Endothelial cell of umbilical vein (primary cell): ENCODE measurements at regions not wholly inside any gene's neighbourhood (a gene's known extent, or its start where the extent isn't known, plus 50 kb on each side); places are given as distances from the start of the nearest gene placed in this dataset.
A peak's percentile ranks its signal among the peaks of the same experiment; 100 is the strongest.

ENCODE experiments used
- BruUV-seq: library from RNA; stranded (reverse); fragments of 400-500 nt; replicated peaks from 2 replicates; lab custom pipeline; 2021; lab: Mats Ljungman, UMichigan
- CTCF ChIA-PET: fragments of 300-600, 350-600 bp; sonication (Branson Sonifier 250); formaldehyde crosslinking; loops from one replicate; lab custom pipeline; 2021; ENCODE audit warnings: antibody characterized with exemption, inconsistent platforms; lab: Charles Lee
- POLR2A ChIA-PET: fragments of 300-600, 350-600 bp; sonication (Branson Sonifier 250); formaldehyde crosslinking; loops from one replicate; lab custom pipeline; 2021; ENCODE audit warnings: antibody characterized with exemption, inconsistent platforms; lab: Charles Lee
- DNase-seq: peaks from one replicate; pipeline ENCODE4 v3.0.0-alpha.2; 2011; ENCODE audit warnings: low read depth, low spot score
- FAIRE-seq: peaks from 2 replicates; lab custom pipeline; 2011; peaks lifted over from hg19 to GRCh38; lab: Jason Lieb, UNC
- H2AFZ ChIP-seq: 2 replicates; pipeline ENCODE4 v1.6.0; 2012; ENCODE audit warnings: low read depth, low read length, control low read depth, inconsistent platforms
- H3K27ac ChIP-seq: 2 replicates; pipeline ENCODE4 v1.5.1; 2011; ENCODE audit warnings: low read depth, mild to moderate bottlenecking, control low read depth, low read length, moderate library complexity; ENCODE audit not compliant: insufficient read depth
- H3K27me3 ChIP-seq, 2 experiments: 2 replicates each; pipeline versions ENCODE4 v1.6.0 to v1.6.1; 2011; ENCODE audit warnings: low read length in 2 of 2, mixed read lengths in 1 of 2; ENCODE audit not compliant: control insufficient read depth in 2 of 2, insufficient read depth in 2 of 2
- H3K36me3 ChIP-seq, 2 experiments: 2 replicates in 1 of 2; 3 replicates in 1 of 2; pipeline ENCODE4 v1.5.1; 2011; ENCODE audit warnings: low read length in 2 of 2, mild to moderate bottlenecking in 1 of 2, moderate library complexity in 1 of 2; ENCODE audit not compliant: control insufficient read depth in 2 of 2, insufficient read depth in 2 of 2; ENCODE audit errors: extremely low read depth in 1 of 2
- H3K4me1 ChIP-seq: 3 replicates; pipeline ENCODE4 v1.5.1; 2011; ENCODE audit warnings: mild to moderate bottlenecking, low read length; ENCODE audit not compliant: control insufficient read depth, insufficient read depth; ENCODE audit errors: extremely low read depth
- H3K4me2 ChIP-seq: 2 replicates; pipeline ENCODE4 v1.6.1; 2011; ENCODE audit warnings: low read length, control low read depth, mixed read lengths; ENCODE audit not compliant: insufficient read depth
- H3K4me3 ChIP-seq, 3 experiments: fragments of 200-600 bp in 1 of 3; sonication (generic), shearing (Covaris generic) in 1 of 3; replicated peaks in 1 of 3; 2 replicates each; pipeline ENCODE4 v1.5.1; 2011 to 2016; ENCODE audit warnings: control low read depth in 3 of 3, low read length in 3 of 3, mild to moderate bottlenecking in 2 of 3, inconsistent platforms in 1 of 3, low read depth in 1 of 3, moderate library complexity in 1 of 3; ENCODE audit not compliant: insufficient read depth in 1 of 3
- H3K79me2 ChIP-seq: 2 replicates; pipeline ENCODE4 v1.6.0; 2012; ENCODE audit warnings: low read length, inconsistent platforms; ENCODE audit not compliant: control insufficient read depth, insufficient read depth
- H3K9ac ChIP-seq: replicated peaks from 2 replicates; pipeline ENCODE3; 2011; ENCODE audit warnings: low read length, control low read depth; ENCODE audit not compliant: insufficient read depth; ENCODE audit errors: extremely low read depth
- H3K9me1 ChIP-seq: replicated peaks from 3 replicates; pipeline ENCODE4 v1.6.0; 2011; ENCODE audit warnings: mild to moderate bottlenecking, low read length; ENCODE audit not compliant: control insufficient read depth, insufficient read depth; ENCODE audit errors: extremely low read depth
- H3K9me3 ChIP-seq: replicated peaks from 2 replicates; pipeline ENCODE4 v1.5.1; 2012; ENCODE audit warnings: low read length, inconsistent platforms; ENCODE audit not compliant: control insufficient read depth, insufficient read depth
- H4K20me1 ChIP-seq: replicated peaks from 2 replicates; pipeline ENCODE3; 2011; ENCODE audit warnings: mild to moderate bottlenecking, low read length; ENCODE audit not compliant: control insufficient read depth, insufficient read depth; ENCODE audit errors: extremely low read depth
- EZH2 ChIP-seq: IDR thresholded peaks from 2 replicates; pipeline ENCODE4 v1.6.1; 2012; ENCODE audit warnings: borderline replicate concordance, low read depth, mild to moderate bottlenecking, moderate library complexity, low read length, inconsistent platforms; ENCODE audit not compliant: severe bottlenecking
- FOS ChIP-seq: IDR thresholded peaks from 2 replicates; pipeline ENCODE4 v1.6.1; 2011; ENCODE audit warnings: mild to moderate bottlenecking, low read length, moderate library complexity, borderline replicate concordance; ENCODE audit not compliant: insufficient read depth
- GATA2 ChIP-seq: IDR thresholded peaks from 2 replicates; pipeline ENCODE4 v1.7.0; 2011; ENCODE audit warnings: low read depth, mild to moderate bottlenecking, moderate library complexity, mixed read lengths, low read length; ENCODE audit not compliant: insufficient read length, insufficient read depth
- JUN ChIP-seq: IDR thresholded peaks from 2 replicates; pipeline ENCODE4 v1.6.1; 2011; ENCODE audit warnings: borderline replicate concordance, low read depth; ENCODE audit not compliant: insufficient read length, insufficient read depth
- MAX ChIP-seq: IDR thresholded peaks from 2 replicates; pipeline ENCODE4 v1.6.1; 2011; ENCODE audit not compliant: insufficient read depth, insufficient read length
- MYC ChIP-seq: IDR thresholded peaks from one replicate; pipeline ENCODE4 v1.6.1; 2011; ENCODE audit warnings: mild to moderate bottlenecking, low read depth, low read length
- POLR2A ChIP-seq: IDR thresholded peaks from 2 replicates; pipeline ENCODE4 v1.6.1; 2012; ENCODE audit warnings: low read depth, mild to moderate bottlenecking, control low read depth, low read length
- POLR2AphosphoS5 ChIP-seq: IDR thresholded peaks from 2 replicates; pipeline ENCODE4 v1.6.1; 2012; ENCODE audit warnings: low read depth, mild to moderate bottlenecking, control low read depth, low read length, moderate library complexity; ENCODE audit not compliant: insufficient read depth
- dilution Hi-C: fragments of 300-500 bp; cut with MboI; formaldehyde crosslinking; loops from one replicate; pipeline ENCODE4 v1.15.0; 2019; ENCODE audit warnings: low sequenced_read_pairs; ENCODE audit not compliant: extremely low pct_ligation_motif_present
- intact Hi-C: fragments of 100-400 bp; cut with micrococcal nuclease; formaldehyde crosslinking; loops from one replicate; pipeline ENCODE4 v1.10.0; 2022
- TF ChIP-seq, protein P1 (sequence below), 2 donors: IDR thresholded peaks; 1 replicate in 1 of 2; 2 replicates in 1 of 2; pipeline ENCODE4 v1.5.1; 2011; ENCODE audit warnings: low read length in 2 of 2, mild to moderate bottlenecking in 2 of 2, moderate library complexity in 2 of 2, control low read depth in 1 of 2, inconsistent platforms in 1 of 2, low read depth in 1 of 2; ENCODE audit not compliant: insufficient read depth in 1 of 2; ENCODE audit errors: extremely low read depth in 1 of 2

- Histone ChIP-seq H3K79me2 (no peaks in the 10 kb centered on the region), H3K9me1 (no peaks in the 10 kb centered on the region), H4K20me1 (no peaks in the 10 kb centered on the region), H3K9ac (no peak overlapping the region), H3K36me3 (no peaks in the 10 kb centered on the region), H3K9me3 (no peaks in the 10 kb centered on the region), H3K27ac (no peak overlapping the region), H3K4me3 (no peak overlapping the region), H3K4me2 (no peak overlapping the region), H3K27me3 (no peaks in the 10 kb centered on the region), H3K4me1 (peaks cover 16% of the 10 kb centered on the region), H2AFZ (no peak overlapping the region)
- FAIRE-seq: peak; percentile 84
- DNase-seq: peak; percentile 94
- ChIA-PET CTCF (interaction anchor here (5.8 kb wide), 1 partner anchor 159 kb away, joined by 21 read pairs; no protein-coding TSS in a partner anchor), POLR2A (no interaction called here)
- intact Hi-C loops (loop anchor here (1.0 kb wide), 1 partner anchor 11 kb away; no protein-coding TSS in a partner anchor), dilution Hi-C loops (no loop called here)
- BruUV-seq: no TSS peak
- TF ChIP-seq JUN (no peak), EZH2 (no peak), POLR2AphosphoS5 (no peak), POLR2A (no peak), GATA2 (no peak), MAX (no peak), MYC (no peak), FOS (no peak)
- TF ChIP-seq, protein P1, sequence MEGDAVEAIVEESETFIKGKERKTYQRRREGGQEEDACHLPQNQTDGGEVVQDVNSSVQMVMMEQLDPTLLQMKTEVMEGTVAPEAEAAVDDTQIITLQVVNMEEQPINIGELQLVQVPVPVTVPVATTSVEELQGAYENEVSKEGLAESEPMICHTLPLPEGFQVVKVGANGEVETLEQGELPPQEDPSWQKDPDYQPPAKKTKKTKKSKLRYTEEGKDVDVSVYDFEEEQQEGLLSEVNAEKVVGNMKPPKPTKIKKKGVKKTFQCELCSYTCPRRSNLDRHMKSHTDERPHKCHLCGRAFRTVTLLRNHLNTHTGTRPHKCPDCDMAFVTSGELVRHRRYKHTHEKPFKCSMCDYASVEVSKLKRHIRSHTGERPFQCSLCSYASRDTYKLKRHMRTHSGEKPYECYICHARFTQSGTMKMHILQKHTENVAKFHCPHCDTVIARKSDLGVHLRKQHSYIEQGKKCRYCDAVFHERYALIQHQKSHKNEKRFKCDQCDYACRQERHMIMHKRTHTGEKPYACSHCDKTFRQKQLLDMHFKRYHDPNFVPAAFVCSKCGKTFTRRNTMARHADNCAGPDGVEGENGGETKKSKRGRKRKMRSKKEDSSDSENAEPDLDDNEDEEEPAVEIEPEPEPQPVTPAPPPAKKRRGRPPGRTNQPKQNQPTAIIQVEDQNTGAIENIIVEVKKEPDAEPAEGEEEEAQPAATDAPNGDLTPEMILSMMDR (IDR thresholded peaks at IDR 0.05; ENCODE audit: extremely low read depth in 1 of 2, insufficient read depth in 1 of 2, low read depth in 1 of 2, low read length in 2 of 2): no peak
Observed at GRCh38 chr5:68445257-68446069, 229.9 kb downstream of the PIK3R1 start.
